K562 (cell line): ENCODE measurements at regions not wholly inside any gene's neighbourhood (a gene's known extent, or its start where the extent isn't known, plus 50 kb on each side); places are given as distances from the start of the nearest gene placed in this dataset.

Source experiments
- GABPA ChIP-seq: fragments of 200-800 bp; sonication (Bioruptor generic); conservative IDR thresholded peaks from 2 replicates; pipeline ENCODE4 v1.6.1; 2016; ENCODE audit warnings: low read depth, missing genetic modification characterization, missing compliant biosample characterization
- JUN ChIP-seq, 2 experiments: sonication (generic) in 1 of 2; formaldehyde crosslinking in 1 of 2; IDR thresholded peaks; 2 replicates each; pipeline versions ENCODE4 v1.6.1 to v1.8.0; 2012 to 2022; ENCODE audit warnings: borderline replicate concordance in 2 of 2, mild to moderate bottlenecking in 2 of 2, improper control_type of control experiment in 1 of 2, low read depth in 1 of 2, low read length in 1 of 2, missing genetic modification reagents in 1 of 2
- KDM1A ChIP-seq, 2 experiments: fragments of 450-650 bp; IDR thresholded peaks; 2 replicates each; pipeline ENCODE4 v1.6.1; 2016; ENCODE audit warnings: mild to moderate bottlenecking in 2 of 2
- POLR2AphosphoS5 ChIP-seq: IDR thresholded peaks from 2 replicates; pipeline ENCODE4 v1.6.1; 2011; ENCODE audit warnings: mild to moderate bottlenecking, low read depth, low read length, moderate library complexity; ENCODE audit not compliant: control insufficient read depth, insufficient read depth
- RB1 ChIP-seq: fragments of 450-650 bp; IDR thresholded peaks from 2 replicates; pipeline ENCODE4 v1.6.1; 2017; ENCODE audit warnings: low read depth, mild to moderate bottlenecking
- RNF2 ChIP-seq: sonication (generic); IDR thresholded peaks from 2 replicates; pipeline ENCODE4 v1.6.1; 2016
- ZBTB17 ChIP-seq: fragments of 450-650 bp; formaldehyde crosslinking; IDR thresholded peaks from 2 replicates; pipeline ENCODE4 v1.4.0; 2020; ENCODE audit warnings: mild to moderate bottlenecking
- TF ChIP-seq, protein P1 (sequence below), 3 experiments: IDR thresholded peaks in 2 of 3; conservative IDR thresholded peaks in 1 of 3; 2 replicates each; pipeline ENCODE4 v1.5.1; 2011 to 2012; ENCODE audit warnings: low read length in 3 of 3, mild to moderate bottlenecking in 3 of 3, control low read depth in 2 of 3, improper control_type of control experiment in 1 of 3, inconsistent platforms in 1 of 3, low read depth in 1 of 3, mixed read lengths in 1 of 3, moderate library complexity in 1 of 3; ENCODE audit not compliant: insufficient read depth in 2 of 3

- TF ChIP-seq KDM1A (IDR thresholded peaks at IDR 0.05) (no peak), GABPA (tag) (no peak), RB1 (no peak), RNF2 (no peak), JUN (IDR thresholded peaks at IDR 0.05; ENCODE audit: borderline replicate concordance, low read depth, low read length) (no peak), JUN (CRISPR knock-in tag; IDR thresholded peaks at IDR 0.05; ENCODE audit: borderline replicate concordance) (no peak), POLR2AphosphoS5 (no peak), ZBTB17 (CRISPR knock-in tag) (no peak)
- TF ChIP-seq, protein P1, sequence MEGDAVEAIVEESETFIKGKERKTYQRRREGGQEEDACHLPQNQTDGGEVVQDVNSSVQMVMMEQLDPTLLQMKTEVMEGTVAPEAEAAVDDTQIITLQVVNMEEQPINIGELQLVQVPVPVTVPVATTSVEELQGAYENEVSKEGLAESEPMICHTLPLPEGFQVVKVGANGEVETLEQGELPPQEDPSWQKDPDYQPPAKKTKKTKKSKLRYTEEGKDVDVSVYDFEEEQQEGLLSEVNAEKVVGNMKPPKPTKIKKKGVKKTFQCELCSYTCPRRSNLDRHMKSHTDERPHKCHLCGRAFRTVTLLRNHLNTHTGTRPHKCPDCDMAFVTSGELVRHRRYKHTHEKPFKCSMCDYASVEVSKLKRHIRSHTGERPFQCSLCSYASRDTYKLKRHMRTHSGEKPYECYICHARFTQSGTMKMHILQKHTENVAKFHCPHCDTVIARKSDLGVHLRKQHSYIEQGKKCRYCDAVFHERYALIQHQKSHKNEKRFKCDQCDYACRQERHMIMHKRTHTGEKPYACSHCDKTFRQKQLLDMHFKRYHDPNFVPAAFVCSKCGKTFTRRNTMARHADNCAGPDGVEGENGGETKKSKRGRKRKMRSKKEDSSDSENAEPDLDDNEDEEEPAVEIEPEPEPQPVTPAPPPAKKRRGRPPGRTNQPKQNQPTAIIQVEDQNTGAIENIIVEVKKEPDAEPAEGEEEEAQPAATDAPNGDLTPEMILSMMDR (IDR thresholded peaks at IDR 0.05 in 2 of 3, conservative IDR thresholded peaks at IDR 0.05 in 1 of 3; ENCODE audit: insufficient read depth in 2 of 3, low read depth in 1 of 3, low read length in 3 of 3) = no peak
These were observed 197.0 kb downstream of the KLF13 start for GRCh38 chr15:31523655-31524049.
